ENCODE measurements at regions not wholly inside any gene's neighbourhood (a gene's known extent, or its start where the extent isn't known, plus 50 kb on each side); places are given as distances from the start of the nearest gene placed in this dataset.
"Not testable (repeated sequence)": the region's sequence is repeated elsewhere in the genome, so short reads cannot be mapped to it uniquely, and the experiment has no call there.

- ChIA-PET CTCF (no interaction called here), POLR2A (ENCODE audit: low non-redundant PET) (no interaction called here)
- DNase-seq (ENCODE audit: low spot score), result no peak
- intact Hi-C loops (cut with micrococcal nuclease; ENCODE audit: unreplicated experiment), result no loop called here
- no peaks in the 10 kb centered on the region for H3K4me1 ChIP-seq (ENCODE audit: insufficient read depth, low read length, poor library complexity, severe bottlenecking)
- TF ChIP-seq EZH2 (IDR thresholded peaks at IDR 0.05; ENCODE audit: borderline replicate concordance, low read depth, low read length, poor library complexity, severe bottlenecking), result no peak
- H3K9me3 ChIP-seq (ENCODE audit: low read depth, low read length, poor library complexity, severe bottlenecking), result no peaks in the 10 kb centered on the region
- no peak overlapping the region for H3K4me3 ChIP-seq (ENCODE audit: low read depth, low read length, poor library complexity, severe bottlenecking)
- H3K36me3 ChIP-seq (ENCODE audit: insufficient read depth, low read length, poor library complexity, severe bottlenecking), result no peaks in the 10 kb centered on the region
- no TSS peak for BruUV-seq (replicated peaks)
- no peaks in the 10 kb centered on the region for H3K27me3 ChIP-seq (replicated peaks; ENCODE audit: insufficient read depth, low read depth, low read length, poor library complexity)
- no peak overlapping the region for H3K27ac ChIP-seq (ENCODE audit: low read depth, low read length, poor library complexity, severe bottlenecking)
Observed at GRCh38 chr5:120173125-120173524, 291.0 kb upstream of the PRR16 start.

DNA sequence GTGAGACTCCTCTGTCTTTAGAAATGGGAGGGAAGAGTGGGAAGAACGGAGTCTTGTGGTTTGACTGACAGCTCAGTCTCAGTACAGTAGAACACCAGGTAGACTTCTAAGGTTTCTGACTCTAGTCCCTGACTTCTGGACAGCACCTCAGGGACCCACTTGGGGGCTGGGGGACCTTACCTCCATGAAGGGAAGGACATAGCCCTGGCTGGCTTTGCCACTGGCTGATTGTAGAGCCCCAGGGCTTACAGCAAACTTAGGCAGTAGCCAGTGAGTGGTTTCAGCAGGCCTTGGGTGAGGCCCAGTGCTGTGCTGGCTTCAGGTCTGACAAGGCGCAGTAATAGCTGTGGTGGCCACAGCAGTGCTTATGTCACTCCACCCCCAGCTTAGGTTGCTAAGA lies 290.0 kb upstream of the PRR16 start:
- Histone ChIP-seq H3K9me3 (ENCODE audit: low read depth, low read length, poor library complexity, severe bottlenecking) (no peaks in the 10 kb centered on the region), H3K4me1 (ENCODE audit: insufficient read depth, low read length, poor library complexity, severe bottlenecking) (no peaks in the 10 kb centered on the region), H3K4me3 (ENCODE audit: low read depth, low read length, poor library complexity, severe bottlenecking) (no peak overlapping the region), H3K36me3 (ENCODE audit: insufficient read depth, low read length, poor library complexity, severe bottlenecking) (no peaks in the 10 kb centered on the region), H3K27me3 (replicated peaks; ENCODE audit: insufficient read depth, low read depth, low read length, poor library complexity) (no peaks in the 10 kb centered on the region), H3K27ac (ENCODE audit: low read depth, low read length, poor library complexity, severe bottlenecking) (no peak overlapping the region)
- no peak for TF ChIP-seq EZH2 (IDR thresholded peaks at IDR 0.05; ENCODE audit: borderline replicate concordance, low read depth, low read length, poor library complexity, severe bottlenecking)
- TF ChIP-seq, protein P1, sequence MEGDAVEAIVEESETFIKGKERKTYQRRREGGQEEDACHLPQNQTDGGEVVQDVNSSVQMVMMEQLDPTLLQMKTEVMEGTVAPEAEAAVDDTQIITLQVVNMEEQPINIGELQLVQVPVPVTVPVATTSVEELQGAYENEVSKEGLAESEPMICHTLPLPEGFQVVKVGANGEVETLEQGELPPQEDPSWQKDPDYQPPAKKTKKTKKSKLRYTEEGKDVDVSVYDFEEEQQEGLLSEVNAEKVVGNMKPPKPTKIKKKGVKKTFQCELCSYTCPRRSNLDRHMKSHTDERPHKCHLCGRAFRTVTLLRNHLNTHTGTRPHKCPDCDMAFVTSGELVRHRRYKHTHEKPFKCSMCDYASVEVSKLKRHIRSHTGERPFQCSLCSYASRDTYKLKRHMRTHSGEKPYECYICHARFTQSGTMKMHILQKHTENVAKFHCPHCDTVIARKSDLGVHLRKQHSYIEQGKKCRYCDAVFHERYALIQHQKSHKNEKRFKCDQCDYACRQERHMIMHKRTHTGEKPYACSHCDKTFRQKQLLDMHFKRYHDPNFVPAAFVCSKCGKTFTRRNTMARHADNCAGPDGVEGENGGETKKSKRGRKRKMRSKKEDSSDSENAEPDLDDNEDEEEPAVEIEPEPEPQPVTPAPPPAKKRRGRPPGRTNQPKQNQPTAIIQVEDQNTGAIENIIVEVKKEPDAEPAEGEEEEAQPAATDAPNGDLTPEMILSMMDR (conservative IDR thresholded peaks at IDR 0.05; ENCODE audit: low read depth, low read length), result no peak
- DNase-seq (ENCODE audit: low spot score), result no peak
- ChIA-PET POLR2A (ENCODE audit: low non-redundant PET) (no interaction called here), CTCF (no interaction called here)
- BruUV-seq (replicated peaks), result no TSS peak
- intact Hi-C loops (cut with micrococcal nuclease; ENCODE audit: unreplicated experiment), result no loop called here

DNA sequence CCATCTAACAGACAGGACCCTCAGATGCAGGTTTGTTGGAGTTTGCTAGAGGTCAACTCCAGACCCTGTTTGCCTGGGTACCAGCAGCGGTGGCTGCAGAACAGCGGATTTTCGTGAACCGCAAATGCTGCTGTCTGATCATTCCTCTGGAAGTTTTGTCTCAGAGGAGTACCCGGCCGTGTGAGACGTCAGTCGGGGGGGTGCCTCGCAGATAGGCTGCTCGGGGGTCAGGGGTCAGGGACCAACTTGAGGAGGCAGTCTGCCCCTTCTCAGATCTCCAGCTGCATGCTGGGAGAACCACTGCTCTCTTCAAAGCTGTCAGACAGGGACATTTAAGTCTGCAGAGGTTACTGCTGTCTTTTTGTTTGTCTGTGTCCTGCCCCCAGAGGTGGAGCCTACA lies 282.9 kb upstream of the PRR16 start:
- intact Hi-C loops (cut with micrococcal nuclease; ENCODE audit: unreplicated experiment); H3K27ac ChIP-seq (ENCODE audit: low read depth, low read length, poor library complexity, severe bottlenecking); H3K4me1 ChIP-seq (ENCODE audit: insufficient read depth, low read length, poor library complexity, severe bottlenecking); DNase-seq (ENCODE audit: low spot score); H3K27me3 ChIP-seq (replicated peaks; ENCODE audit: insufficient read depth, low read depth, low read length, poor library complexity); BruUV-seq (replicated peaks); CTCF ChIA-PET; H3K36me3 ChIP-seq (ENCODE audit: insufficient read depth, low read length, poor library complexity, severe bottlenecking); H3K4me3 ChIP-seq (ENCODE audit: low read depth, low read length, poor library complexity, severe bottlenecking); POLR2A ChIA-PET (ENCODE audit: low non-redundant PET); H3K9me3 ChIP-seq (ENCODE audit: low read depth, low read length, poor library complexity, severe bottlenecking): not testable (repeated sequence)

DNA sequence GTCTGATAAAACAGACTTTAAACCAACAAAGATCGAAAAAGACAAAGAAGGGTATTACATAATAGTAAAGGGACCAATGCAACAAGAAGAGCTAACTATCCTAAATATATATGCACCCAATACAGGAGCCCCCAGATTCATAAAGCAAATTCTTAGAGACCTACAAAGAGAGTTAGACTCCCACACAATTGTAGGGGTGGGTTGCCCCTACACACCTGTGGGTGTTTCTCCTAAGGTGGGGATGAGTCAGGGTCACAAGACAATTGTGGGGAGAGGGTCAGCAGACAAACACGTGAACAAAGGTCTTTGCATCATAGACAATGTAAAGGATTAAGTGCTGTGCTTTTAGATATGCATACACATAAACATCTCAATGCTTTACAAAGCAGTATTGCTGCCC lies 269.4 kb upstream of the PRR16 start:
- H3K9me3 ChIP-seq (ENCODE audit: low read depth, low read length, poor library complexity, severe bottlenecking); CTCF ChIA-PET; H3K36me3 ChIP-seq (ENCODE audit: insufficient read depth, low read length, poor library complexity, severe bottlenecking); DNase-seq (ENCODE audit: low spot score); BruUV-seq (replicated peaks); intact Hi-C loops (cut with micrococcal nuclease; ENCODE audit: unreplicated experiment); POLR2A ChIA-PET (ENCODE audit: low non-redundant PET); H3K27me3 ChIP-seq (replicated peaks; ENCODE audit: insufficient read depth, low read depth, low read length, poor library complexity); H3K27ac ChIP-seq (ENCODE audit: low read depth, low read length, poor library complexity, severe bottlenecking); H3K4me3 ChIP-seq (ENCODE audit: low read depth, low read length, poor library complexity, severe bottlenecking); H3K4me1 ChIP-seq (ENCODE audit: insufficient read depth, low read length, poor library complexity, severe bottlenecking): not testable (repeated sequence)

- CTCF ChIA-PET, result no interaction called here
- Histone ChIP-seq H3K4me1 (ENCODE audit: insufficient read depth, low read length, poor library complexity, severe bottlenecking) (no peaks in the 10 kb centered on the region), H3K4me3 (ENCODE audit: low read depth, low read length, poor library complexity, severe bottlenecking) (no peak overlapping the region), H3K36me3 (ENCODE audit: insufficient read depth, low read length, poor library complexity, severe bottlenecking) (no peaks in the 10 kb centered on the region), H3K27ac (ENCODE audit: low read depth, low read length, poor library complexity, severe bottlenecking) (no peak overlapping the region), H3K9me3 (ENCODE audit: low read depth, low read length, poor library complexity, severe bottlenecking) (no peaks in the 10 kb centered on the region), H3K27me3 (replicated peaks; ENCODE audit: insufficient read depth, low read depth, low read length, poor library complexity) (no peaks in the 10 kb centered on the region)
- no peak for DNase-seq (ENCODE audit: low spot score)
- POLR2A ChIA-PET (ENCODE audit: low non-redundant PET), result no interaction called here
- no TSS peak for BruUV-seq (replicated peaks)
- TF ChIP-seq EZH2 (IDR thresholded peaks at IDR 0.05; ENCODE audit: borderline replicate concordance, low read depth, low read length, poor library complexity, severe bottlenecking), result no peak
- TF ChIP-seq, protein P1 (conservative IDR thresholded peaks at IDR 0.05; ENCODE audit: low read depth, low read length), result no peak
- intact Hi-C loops (cut with micrococcal nuclease; ENCODE audit: unreplicated experiment), result no loop called here
Observed at GRCh38 chr5:120199559-120199958, 264.5 kb upstream of the PRR16 start.
